ENCODE measurements at regions not wholly inside any gene's neighbourhood (a gene's known extent, or its start where the extent isn't known, plus 50 kb on each side); places are given as distances from the start of the nearest gene placed in this dataset.

DNA sequence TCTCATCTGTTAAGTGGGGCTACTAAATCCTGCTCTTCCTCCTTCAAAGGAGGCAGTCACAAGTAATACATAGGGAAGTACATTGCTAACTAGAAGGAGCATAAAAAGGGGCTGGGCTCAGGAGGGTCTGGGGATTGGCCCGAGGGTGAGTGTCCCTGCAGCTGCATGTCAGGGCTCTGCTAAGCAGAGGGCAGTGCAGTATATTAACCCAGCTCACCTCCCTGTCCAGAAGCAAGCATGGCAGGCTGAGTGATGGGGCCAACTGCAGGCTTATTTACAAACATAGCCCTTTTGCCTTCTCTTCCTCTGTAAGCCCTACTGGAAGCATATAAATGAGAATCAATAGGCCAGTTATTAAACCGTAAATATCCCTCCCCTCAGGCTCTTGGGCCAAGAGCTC is 143.2 kb upstream of the PCBD1 start:
- H2BK20ac ChIP-seq (ENCODE audit: low read depth, low read length), result no peak overlapping the region
- H3K36me3 ChIP-seq (ENCODE audit: control insufficient read depth, insufficient read depth, low read length), result no peaks in the 10 kb centered on the region
- H3K27ac ChIP-seq (ENCODE audit: insufficient read depth, low read length), result no peak overlapping the region
- no peak overlapping the region for H2AK9ac ChIP-seq (replicated peaks; ENCODE audit: low read depth, low read length, poor library complexity)
- no peak overlapping the region for H3K4me2 ChIP-seq (ENCODE audit: low read depth, low read length)
- H3K9me3 ChIP-seq (ENCODE audit: control insufficient read depth, insufficient read depth, low read length), result no peaks in the 10 kb centered on the region
- no peak overlapping the region for H3K9ac ChIP-seq (ENCODE audit: low read depth, low read length)
- no peaks in the 10 kb centered on the region for H3K9me1 ChIP-seq (ENCODE audit: insufficient read depth, low read length)
- BruUV-seq (replicated peaks), result no TSS peak
- H3K27me3 ChIP-seq (ENCODE audit: control insufficient read depth, insufficient read depth, low read length), result peaks cover 28% of the 10 kb centered on the region
- dilution Hi-C loops (cut with HindIII; ENCODE audit: low sequenced_read_pairs, unreplicated experiment), result no loop called here
- no peak overlapping the region for H3K23ac ChIP-seq (ENCODE audit: low read depth, low read length)
- H4K8ac ChIP-seq (ENCODE audit: low read depth in 2 of 2, low read length in 2 of 2), result no peak overlapping the region
- no peak overlapping the region for H3K18ac ChIP-seq (ENCODE audit: low read depth, low read length)
- H2BK15ac ChIP-seq (ENCODE audit: low read depth, low read length), result no peak overlapping the region
- DNase-seq (no peak), ATAC-seq (ENCODE audit: low read depth) (no peak)
- no peak overlapping the region for H4K5ac ChIP-seq (ENCODE audit: low read depth, low read length)
- no peak overlapping the region for H4K91ac ChIP-seq (ENCODE audit: insufficient read depth, low read depth, low read length)
- H3K79me1 ChIP-seq (ENCODE audit: low read depth in 1 of 2, low read length in 2 of 2), result no peaks in the 10 kb centered on the region
- no peaks in the 10 kb centered on the region for H4K20me1 ChIP-seq (ENCODE audit: insufficient read depth, low read length)
- POLR2A ChIA-PET (ENCODE audit: unreplicated experiment), result no interaction called here
- H2AFZ ChIP-seq (replicated peaks; ENCODE audit: low read length, poor library complexity), result no peak overlapping the region
- no peak overlapping the region for H3K4ac ChIP-seq (ENCODE audit: low read depth, low read length)
- no peak overlapping the region for H2BK120ac ChIP-seq (ENCODE audit: low read depth, low read length)
- H2BK5ac ChIP-seq (ENCODE audit: low read depth, low read length, poor library complexity, severe bottlenecking), result no peak overlapping the region
- no peak overlapping the region for H3K4me3 ChIP-seq (ENCODE audit: insufficient read depth, low read depth, low read length)
- H3K14ac ChIP-seq (replicated peaks; ENCODE audit: low read depth, low read length), result no peak overlapping the region
- intact Hi-C loops (cut with micrococcal nuclease), result no loop called here
- no peaks in the 10 kb centered on the region for H3K4me1 ChIP-seq (ENCODE audit: control insufficient read depth, insufficient read depth, low read length)
- no peak overlapping the region for H2AK5ac ChIP-seq (ENCODE audit: low read depth, low read length)
- CTCF ChIA-PET, result no interaction called here
- H3K56ac ChIP-seq (ENCODE audit: extremely low read depth, insufficient read depth, low read length), result no peak overlapping the region
- TF ChIP-seq MAZ (IDR thresholded peaks at IDR 0.05; ENCODE audit: borderline replicate concordance, low read depth, low read length), result no peak
- no peak for TF ChIP-seq SMC3 (IDR thresholded peaks at IDR 0.05; ENCODE audit: low read depth, low read length)
- TF ChIP-seq CHD1 (IDR thresholded peaks at IDR 0.05; ENCODE audit: low read depth, low read length), result no peak
- TF ChIP-seq FOS (IDR thresholded peaks at IDR 0.05; ENCODE audit: low read depth, low read length), result no peak
- TF ChIP-seq RCOR1 (IDR thresholded peaks at IDR 0.05; ENCODE audit: insufficient replicate concordance, low read length), result no peak
- TF ChIP-seq NFE2L2 (IDR thresholded peaks at IDR 0.05; ENCODE audit: low read depth, low read length), result no peak
- no peak for TF ChIP-seq BHLHE40 (IDR thresholded peaks at IDR 0.05; ENCODE audit: low read depth, low read length)
- no peak for TF ChIP-seq RFX5 (IDR thresholded peaks at IDR 0.05; ENCODE audit: low read depth, low read length)
- TF ChIP-seq MAFK (IDR thresholded peaks at IDR 0.05; ENCODE audit: low read depth, low read length), result no peak
- TF ChIP-seq MXI1 (IDR thresholded peaks at IDR 0.05; ENCODE audit: borderline replicate concordance, low read depth, low read length), result no peak
- TF ChIP-seq CEBPB (IDR thresholded peaks at IDR 0.05; ENCODE audit: low read depth, low read length), result no peak
- no peak for TF ChIP-seq POLR2A (IDR thresholded peaks at IDR 0.05; ENCODE audit: low read depth, low read length)
- TF ChIP-seq, protein P1, sequence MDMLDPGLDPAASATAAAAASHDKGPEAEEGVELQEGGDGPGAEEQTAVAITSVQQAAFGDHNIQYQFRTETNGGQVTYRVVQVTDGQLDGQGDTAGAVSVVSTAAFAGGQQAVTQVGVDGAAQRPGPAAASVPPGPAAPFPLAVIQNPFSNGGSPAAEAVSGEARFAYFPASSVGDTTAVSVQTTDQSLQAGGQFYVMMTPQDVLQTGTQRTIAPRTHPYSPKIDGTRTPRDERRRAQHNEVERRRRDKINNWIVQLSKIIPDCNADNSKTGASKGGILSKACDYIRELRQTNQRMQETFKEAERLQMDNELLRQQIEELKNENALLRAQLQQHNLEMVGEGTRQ (IDR thresholded peaks at IDR 0.05; ENCODE audit: low read depth, low read length), result no peak
- TF ChIP-seq, protein P2, sequence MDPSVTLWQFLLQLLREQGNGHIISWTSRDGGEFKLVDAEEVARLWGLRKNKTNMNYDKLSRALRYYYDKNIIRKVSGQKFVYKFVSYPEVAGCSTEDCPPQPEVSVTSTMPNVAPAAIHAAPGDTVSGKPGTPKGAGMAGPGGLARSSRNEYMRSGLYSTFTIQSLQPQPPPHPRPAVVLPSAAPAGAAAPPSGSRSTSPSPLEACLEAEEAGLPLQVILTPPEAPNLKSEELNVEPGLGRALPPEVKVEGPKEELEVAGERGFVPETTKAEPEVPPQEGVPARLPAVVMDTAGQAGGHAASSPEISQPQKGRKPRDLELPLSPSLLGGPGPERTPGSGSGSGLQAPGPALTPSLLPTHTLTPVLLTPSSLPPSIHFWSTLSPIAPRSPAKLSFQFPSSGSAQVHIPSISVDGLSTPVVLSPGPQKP (IDR thresholded peaks at IDR 0.05; ENCODE audit: borderline replicate concordance, low read depth, low read length), result no peak
- no peak for TF ChIP-seq RAD21 (IDR thresholded peaks at IDR 0.05; ENCODE audit: low read length)
- no peak for TF ChIP-seq CTCF (conservative IDR thresholded peaks at IDR 0.05; ENCODE audit: low read depth, low read length)
- WGBS, 2 experiments (ENCODE audit: extremely low coverage in 2 of 2, insufficient read length in 1 of 2), result 0% methylated on average over 1 of the region's 2 CpGs; no CpG with 5 or more reads in 1 of the 2 experiments
- in situ Hi-C loops (cut with MboI; ENCODE audit: low sequenced_read_pairs), result no loop called here

Data from IMR-90 (cell line).